WTC11 (cell line): ENCODE measurements at regions not wholly inside any gene's neighbourhood (a gene's known extent, or its start where the extent isn't known, plus 50 kb on each side); places are given as distances from the start of the nearest gene placed in this dataset.

Source experiments
- ATAC-seq: fragments of 200-7000 bp; cut with Tn5 transposase; 2 replicates; pipeline ENCODE4 v1.10.0; 2021; ENCODE audit warnings: mild to moderate bottlenecking, moderate library complexity
- CTCF ChIA-PET: fragments of 300-600 bp; sonication (Branson Sonifier 250); formaldehyde crosslinking; loops from one replicate; lab custom pipeline; 2021; ENCODE audit warnings: antibody characterized with exemption; lab: Charles Lee
- POLR2A ChIA-PET: fragments of 350-600 bp; sonication (Branson Sonifier 250); formaldehyde crosslinking; loops from one replicate; lab custom pipeline; 2021; ENCODE audit warnings: antibody characterized with exemption; lab: Charles Lee
- DNase-seq: peaks from one replicate; pipeline ENCODE4 v3.0.0; 2021; ENCODE audit warnings: low spot score
- H3K27ac Mint-ChIP-seq: 2 replicates; pipeline ENCODE4 v1.8.0; 2021; ENCODE audit warnings: mixed read lengths
- H3K27me3 Mint-ChIP-seq: 2 replicates; pipeline ENCODE4 v1.8.0; 2021; ENCODE audit warnings: low read depth, mild to moderate bottlenecking, moderate library complexity, mixed read lengths
- H3K36me3 Mint-ChIP-seq: 2 replicates; pipeline ENCODE4 v1.8.0; 2021; ENCODE audit warnings: mixed read lengths
- H3K4me1 Mint-ChIP-seq: 2 replicates; pipeline ENCODE4 v1.8.0; 2022; ENCODE audit warnings: mixed read lengths
- H3K4me3 Mint-ChIP-seq: 2 replicates; pipeline ENCODE4 v1.8.0; 2021; ENCODE audit warnings: mild to moderate bottlenecking, moderate library complexity, mixed read lengths
- H3K9me3 Mint-ChIP-seq: 2 replicates; pipeline ENCODE4 v1.8.0; 2021; ENCODE audit warnings: mixed read lengths
- CBFB ChIP-seq: sonication (generic); formaldehyde crosslinking; IDR thresholded peaks from 2 replicates; pipeline ENCODE4 v1.8.1; 2022; ENCODE audit warnings: mild to moderate bottlenecking, low read depth, missing genetic modification reagents
- CREB1 ChIP-seq: sonication (generic); formaldehyde crosslinking; IDR thresholded peaks from 2 replicates; pipeline ENCODE4 v1.8.0; 2023; ENCODE audit warnings: mild to moderate bottlenecking, missing genetic modification reagents
- FOXJ3 ChIP-seq: sonication (generic); formaldehyde crosslinking; IDR thresholded peaks from 2 replicates; pipeline ENCODE4 v1.9.0; 2021; ENCODE audit warnings: missing genetic modification reagents, mild to moderate bottlenecking, borderline replicate concordance
- GTF2I ChIP-seq: fragments of 250-450 bp; sonication (Bioruptor Pico); conservative IDR thresholded peaks from 2 replicates; pipeline ENCODE4 v1.4.0; 2021; ENCODE audit warnings: mild to moderate bottlenecking
- JAZF1 ChIP-seq: fragments of 250-450 bp; sonication (Bioruptor Pico); IDR thresholded peaks from 2 replicates; pipeline ENCODE4 v1.9.0; 2021; ENCODE audit warnings: moderate library complexity, mild to moderate bottlenecking, inconsistent platforms
- MXD4 ChIP-seq: fragments of 250-450 bp; sonication (Bioruptor Pico); IDR thresholded peaks from 2 replicates; pipeline ENCODE4 v1.8.0; 2021; ENCODE audit warnings: mild to moderate bottlenecking, moderate library complexity, borderline replicate concordance
- MYBL2 ChIP-seq: sonication (generic); formaldehyde crosslinking; IDR thresholded peaks from 2 replicates; pipeline ENCODE4 v1.8.1; 2023; ENCODE audit warnings: mild to moderate bottlenecking, moderate library complexity, missing genetic modification reagents
- NFE2L1 ChIP-seq: sonication (generic); formaldehyde crosslinking; IDR thresholded peaks from 2 replicates; pipeline ENCODE4 v1.8.1; 2023; ENCODE audit warnings: missing genetic modification reagents
- NR3C1 ChIP-seq: sonication (generic); formaldehyde crosslinking; conservative IDR thresholded peaks from 2 replicates; pipeline ENCODE4 v1.8.1; 2023; ENCODE audit warnings: low read depth, mild to moderate bottlenecking, missing genetic modification reagents
- PRRX2 ChIP-seq: fragments of 250-450 bp; sonication (Bioruptor Pico); IDR thresholded peaks from 2 replicates; pipeline ENCODE4 v1.8.0; 2021; ENCODE audit warnings: mild to moderate bottlenecking
- RELA ChIP-seq: sonication (generic); formaldehyde crosslinking; IDR thresholded peaks from 2 replicates; pipeline ENCODE4 v1.8.1; 2022; ENCODE audit warnings: missing genetic modification reagents, mild to moderate bottlenecking, borderline replicate concordance
- SMAD3 ChIP-seq: sonication (generic); formaldehyde crosslinking; IDR thresholded peaks from 2 replicates; pipeline ENCODE4 v1.8.0; 2022; ENCODE audit warnings: missing genetic modification reagents, mild to moderate bottlenecking, borderline replicate concordance
- SP1 ChIP-seq: sonication (generic); formaldehyde crosslinking; conservative IDR thresholded peaks from 2 replicates; pipeline ENCODE4 v1.8.1; 2022; ENCODE audit warnings: missing genetic modification reagents
- ZNF138 ChIP-seq: sonication (generic); formaldehyde crosslinking; conservative IDR thresholded peaks from 2 replicates; pipeline ENCODE4 v1.8.1; 2022; ENCODE audit warnings: mild to moderate bottlenecking, moderate library complexity, missing genetic modification reagents
- ZNF396 ChIP-seq: fragments of 250-450 bp; sonication (Bioruptor Pico); IDR thresholded peaks from 2 replicates; pipeline ENCODE4 v1.8.0; 2021; ENCODE audit warnings: mild to moderate bottlenecking, moderate library complexity, borderline replicate concordance
- TF ChIP-seq, protein P1 (sequence below): fragments of 250-450 bp; sonication (Bioruptor Pico); IDR thresholded peaks from 2 replicates; pipeline ENCODE4 v1.8.0; 2021; ENCODE audit warnings: mild to moderate bottlenecking
- TF ChIP-seq, protein P2 (sequence below): sonication (generic); formaldehyde crosslinking; IDR thresholded peaks from 2 replicates; pipeline ENCODE4 v1.8.1; 2023; ENCODE audit warnings: mild to moderate bottlenecking, missing genetic modification reagents, moderate library complexity
- TF ChIP-seq, protein P3 (sequence below): sonication (generic); formaldehyde crosslinking; IDR thresholded peaks from 2 replicates; pipeline ENCODE4 v1.8.1; 2022; ENCODE audit warnings: mild to moderate bottlenecking, moderate library complexity, missing genetic modification reagents
- TF ChIP-seq, protein P4 (sequence below): sonication (generic); formaldehyde crosslinking; IDR thresholded peaks from 2 replicates; pipeline ENCODE4 v1.8.0; 2022; ENCODE audit warnings: mild to moderate bottlenecking, missing genetic modification reagents
- TF ChIP-seq, protein P5 (sequence below): sonication (generic); formaldehyde crosslinking; conservative IDR thresholded peaks from 2 replicates; pipeline ENCODE4 v1.8.1; 2023; ENCODE audit warnings: mild to moderate bottlenecking, low read depth, missing genetic modification reagents, moderate library complexity

DNA sequence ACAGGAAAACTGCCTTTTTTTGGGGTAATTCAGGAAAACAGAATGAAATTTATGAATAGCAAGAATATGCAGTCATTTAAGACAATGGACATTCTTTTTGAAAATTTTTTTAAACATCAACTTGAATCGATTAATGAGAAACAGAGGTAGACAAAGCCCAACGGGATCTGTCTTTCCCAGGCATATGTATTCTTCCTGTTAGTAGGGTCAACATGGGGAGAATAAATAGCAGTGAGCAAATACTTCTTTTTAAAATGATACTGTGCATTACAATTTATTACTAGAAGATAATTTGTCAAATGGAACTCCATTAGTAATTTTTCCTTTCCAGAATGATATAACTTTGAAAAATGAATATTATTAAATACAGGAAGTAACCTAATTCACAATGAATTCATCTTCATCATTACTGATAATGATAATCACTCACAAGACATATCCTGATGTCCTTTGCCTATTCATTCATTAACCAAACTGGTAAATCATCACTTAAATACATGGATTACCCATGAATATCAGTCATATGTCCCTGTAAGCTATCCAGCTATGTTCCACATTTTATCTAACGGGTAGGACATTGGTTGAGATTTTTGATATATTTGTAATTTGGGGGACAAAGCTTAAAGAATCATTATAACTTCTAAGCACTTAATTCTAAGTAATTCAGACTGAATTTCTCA lies 209.2 kb upstream of the CDIN1 start (continued):
- TF ChIP-seq MXD4 (CRISPR knock-in tag) (no peak), JAZF1 (no peak), ZNF138 (CRISPR knock-in tag) (no peak)

DNA sequence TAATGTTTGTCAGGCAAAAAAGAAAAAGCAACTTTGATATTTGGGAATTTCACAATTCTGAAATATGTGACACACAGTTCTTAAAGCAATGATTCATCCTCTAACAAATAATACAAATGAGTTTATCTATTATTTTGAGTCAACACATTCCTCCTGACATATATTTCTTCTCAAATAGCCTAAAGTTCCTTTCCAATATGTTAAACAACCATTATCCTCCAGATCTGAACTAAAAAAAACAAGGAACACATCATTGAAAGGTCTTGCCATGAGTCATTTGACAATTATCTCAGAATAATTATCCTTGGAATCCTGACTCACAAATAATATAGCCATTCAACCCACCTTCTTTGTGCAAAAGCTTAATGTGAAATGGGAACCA lies 208.7 kb upstream of the CDIN1 start:
- H3K9me3 Mint-ChIP-seq = peaks cover 4% of the 10 kb centered on the region
- DNase-seq = no peak
- TF ChIP-seq CREB1 (CRISPR knock-in tag) = no peak
- TF ChIP-seq, protein P1, sequence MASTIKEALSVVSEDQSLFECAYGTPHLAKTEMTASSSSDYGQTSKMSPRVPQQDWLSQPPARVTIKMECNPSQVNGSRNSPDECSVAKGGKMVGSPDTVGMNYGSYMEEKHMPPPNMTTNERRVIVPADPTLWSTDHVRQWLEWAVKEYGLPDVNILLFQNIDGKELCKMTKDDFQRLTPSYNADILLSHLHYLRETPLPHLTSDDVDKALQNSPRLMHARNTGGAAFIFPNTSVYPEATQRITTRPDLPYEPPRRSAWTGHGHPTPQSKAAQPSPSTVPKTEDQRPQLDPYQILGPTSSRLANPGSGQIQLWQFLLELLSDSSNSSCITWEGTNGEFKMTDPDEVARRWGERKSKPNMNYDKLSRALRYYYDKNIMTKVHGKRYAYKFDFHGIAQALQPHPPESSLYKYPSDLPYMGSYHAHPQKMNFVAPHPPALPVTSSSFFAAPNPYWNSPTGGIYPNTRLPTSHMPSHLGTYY (CRISPR knock-in tag) = no peak
- TF ChIP-seq SMAD3 (CRISPR knock-in tag) = no peak
- TF ChIP-seq MYBL2 (CRISPR knock-in tag) = no peak
- TF ChIP-seq, protein P2, sequence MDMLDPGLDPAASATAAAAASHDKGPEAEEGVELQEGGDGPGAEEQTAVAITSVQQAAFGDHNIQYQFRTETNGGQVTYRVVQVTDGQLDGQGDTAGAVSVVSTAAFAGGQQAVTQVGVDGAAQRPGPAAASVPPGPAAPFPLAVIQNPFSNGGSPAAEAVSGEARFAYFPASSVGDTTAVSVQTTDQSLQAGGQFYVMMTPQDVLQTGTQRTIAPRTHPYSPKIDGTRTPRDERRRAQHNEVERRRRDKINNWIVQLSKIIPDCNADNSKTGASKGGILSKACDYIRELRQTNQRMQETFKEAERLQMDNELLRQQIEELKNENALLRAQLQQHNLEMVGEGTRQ (CRISPR knock-in tag) = no peak
- no peak for TF ChIP-seq ZNF396 (CRISPR knock-in tag)
- TF ChIP-seq FOXJ3 (CRISPR knock-in tag) = no peak
- TF ChIP-seq, protein P3, sequence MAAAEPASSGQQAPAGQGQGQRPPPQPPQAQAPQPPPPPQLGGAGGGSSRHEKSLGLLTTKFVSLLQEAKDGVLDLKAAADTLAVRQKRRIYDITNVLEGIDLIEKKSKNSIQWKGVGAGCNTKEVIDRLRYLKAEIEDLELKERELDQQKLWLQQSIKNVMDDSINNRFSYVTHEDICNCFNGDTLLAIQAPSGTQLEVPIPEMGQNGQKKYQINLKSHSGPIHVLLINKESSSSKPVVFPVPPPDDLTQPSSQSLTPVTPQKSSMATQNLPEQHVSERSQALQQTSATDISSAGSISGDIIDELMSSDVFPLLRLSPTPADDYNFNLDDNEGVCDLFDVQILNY (CRISPR knock-in tag) = no peak
- TF ChIP-seq NFE2L1 (CRISPR knock-in tag) = no peak
- no peak for TF ChIP-seq GTF2I (CRISPR knock-in tag)
- TF ChIP-seq SP1 = no peak
- TF ChIP-seq CBFB (CRISPR knock-in tag) = no peak
- TF ChIP-seq PRRX2 (CRISPR knock-in tag) = no peak
- no peak for TF ChIP-seq RELA
- TF ChIP-seq, protein P4, sequence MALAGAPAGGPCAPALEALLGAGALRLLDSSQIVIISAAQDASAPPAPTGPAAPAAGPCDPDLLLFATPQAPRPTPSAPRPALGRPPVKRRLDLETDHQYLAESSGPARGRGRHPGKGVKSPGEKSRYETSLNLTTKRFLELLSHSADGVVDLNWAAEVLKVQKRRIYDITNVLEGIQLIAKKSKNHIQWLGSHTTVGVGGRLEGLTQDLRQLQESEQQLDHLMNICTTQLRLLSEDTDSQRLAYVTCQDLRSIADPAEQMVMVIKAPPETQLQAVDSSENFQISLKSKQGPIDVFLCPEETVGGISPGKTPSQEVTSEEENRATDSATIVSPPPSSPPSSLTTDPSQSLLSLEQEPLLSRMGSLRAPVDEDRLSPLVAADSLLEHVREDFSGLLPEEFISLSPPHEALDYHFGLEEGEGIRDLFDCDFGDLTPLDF = no peak
- TF ChIP-seq, protein P5, sequence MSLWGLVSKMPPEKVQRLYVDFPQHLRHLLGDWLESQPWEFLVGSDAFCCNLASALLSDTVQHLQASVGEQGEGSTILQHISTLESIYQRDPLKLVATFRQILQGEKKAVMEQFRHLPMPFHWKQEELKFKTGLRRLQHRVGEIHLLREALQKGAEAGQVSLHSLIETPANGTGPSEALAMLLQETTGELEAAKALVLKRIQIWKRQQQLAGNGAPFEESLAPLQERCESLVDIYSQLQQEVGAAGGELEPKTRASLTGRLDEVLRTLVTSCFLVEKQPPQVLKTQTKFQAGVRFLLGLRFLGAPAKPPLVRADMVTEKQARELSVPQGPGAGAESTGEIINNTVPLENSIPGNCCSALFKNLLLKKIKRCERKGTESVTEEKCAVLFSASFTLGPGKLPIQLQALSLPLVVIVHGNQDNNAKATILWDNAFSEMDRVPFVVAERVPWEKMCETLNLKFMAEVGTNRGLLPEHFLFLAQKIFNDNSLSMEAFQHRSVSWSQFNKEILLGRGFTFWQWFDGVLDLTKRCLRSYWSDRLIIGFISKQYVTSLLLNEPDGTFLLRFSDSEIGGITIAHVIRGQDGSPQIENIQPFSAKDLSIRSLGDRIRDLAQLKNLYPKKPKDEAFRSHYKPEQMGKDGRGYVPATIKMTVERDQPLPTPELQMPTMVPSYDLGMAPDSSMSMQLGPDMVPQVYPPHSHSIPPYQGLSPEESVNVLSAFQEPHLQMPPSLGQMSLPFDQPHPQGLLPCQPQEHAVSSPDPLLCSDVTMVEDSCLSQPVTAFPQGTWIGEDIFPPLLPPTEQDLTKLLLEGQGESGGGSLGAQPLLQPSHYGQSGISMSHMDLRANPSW (CRISPR knock-in tag) = no peak
- no peak for TF ChIP-seq NR3C1 (CRISPR knock-in tag)
- H3K36me3 Mint-ChIP-seq = no peaks in the 10 kb centered on the region
- H3K27ac Mint-ChIP-seq = no peak overlapping the region
- CTCF ChIA-PET = no interaction called here
- H3K4me1 Mint-ChIP-seq = peaks cover 4% of the 10 kb centered on the region
- POLR2A ChIA-PET = no interaction called here
- H3K4me3 Mint-ChIP-seq = no peak overlapping the region
- no peak for ATAC-seq
- H3K27me3 Mint-ChIP-seq = no peaks in the 10 kb centered on the region
